HEK293T (cell line): ENCODE measurements at regions not wholly inside any gene's neighbourhood (a gene's known extent, or its start where the extent isn't known, plus 50 kb on each side); places are given as distances from the start of the nearest gene placed in this dataset.

Experiments used
- ARNT ChIP-seq: fragments of 450-650 bp; IDR thresholded peaks from 2 replicates; pipeline ENCODE4 v1.6.1; 2017; ENCODE audit warnings: mild to moderate bottlenecking
- CTBP1 ChIP-seq: fragments of 450-650 bp; IDR thresholded peaks from 2 replicates; pipeline ENCODE4 v1.6.1; 2016; ENCODE audit warnings: borderline replicate concordance
- ELF4 ChIP-seq: fragments of 450-650 bp; IDR thresholded peaks from 2 replicates; pipeline ENCODE4 v1.6.1; 2017; ENCODE audit warnings: antibody characterized with exemption
- FOXA1 ChIP-seq: fragments of 450-650 bp; IDR thresholded peaks from 2 replicates; pipeline ENCODE4 v1.6.1; 2016; ENCODE audit warnings: mild to moderate bottlenecking
- FOXK2 ChIP-seq: fragments of 450-650 bp; IDR thresholded peaks from 2 replicates; pipeline ENCODE4 v1.6.1; 2016; ENCODE audit warnings: mild to moderate bottlenecking
- FOXM1 ChIP-seq: fragments of 450-650 bp; IDR thresholded peaks from 2 replicates; pipeline ENCODE4 v1.6.1; 2017; ENCODE audit warnings: mild to moderate bottlenecking, borderline replicate concordance
- HDGF ChIP-seq: fragments of 450-650 bp; IDR thresholded peaks from 2 replicates; pipeline ENCODE4 v1.6.1; 2017; ENCODE audit warnings: antibody characterized with exemption, borderline replicate concordance
- SUZ12 ChIP-seq: fragments of 450-650 bp; IDR thresholded peaks from 2 replicates; pipeline ENCODE4 v1.6.1; 2016; ENCODE audit warnings: mild to moderate bottlenecking
- TARDBP ChIP-seq: fragments of 450-650 bp; IDR thresholded peaks from 2 replicates; pipeline ENCODE4 v1.6.1; 2016
- ZNF384 ChIP-seq: fragments of 450-650 bp; IDR thresholded peaks from 2 replicates; pipeline ENCODE4 v1.6.1; 2016
- TF ChIP-seq, protein P1 (sequence below): fragments of 450-650 bp; IDR thresholded peaks from 2 replicates; pipeline ENCODE4 v1.6.1; 2016

DNA sequence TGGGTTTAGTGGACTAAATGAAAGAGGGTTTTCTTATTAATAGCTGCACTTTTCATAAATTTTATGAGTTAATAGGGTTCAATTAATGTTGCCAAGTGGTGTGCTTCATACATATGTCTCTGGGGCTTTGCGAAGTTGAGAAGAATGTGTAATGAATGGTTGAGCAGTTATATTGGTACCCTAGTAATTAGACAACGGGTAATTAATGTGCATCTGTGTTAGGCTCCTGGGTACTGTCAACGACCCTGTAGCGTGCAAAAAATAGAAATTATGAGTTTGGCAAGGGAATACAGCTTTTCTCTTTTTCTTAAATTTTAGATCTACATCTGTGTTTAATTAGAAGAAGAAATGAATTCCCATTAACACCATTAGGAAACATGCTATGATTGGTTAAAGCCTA lies 1027.7 kb downstream of the ARAP2 start:
- TF ChIP-seq ZNF384 (no peak), SUZ12 (no peak), ELF4 (no peak), TARDBP (no peak), FOXM1 (no peak), CTBP1 (no peak), ARNT (no peak), FOXA1 (no peak), FOXK2 (no peak), HDGF (no peak)
- TF ChIP-seq, protein P1, sequence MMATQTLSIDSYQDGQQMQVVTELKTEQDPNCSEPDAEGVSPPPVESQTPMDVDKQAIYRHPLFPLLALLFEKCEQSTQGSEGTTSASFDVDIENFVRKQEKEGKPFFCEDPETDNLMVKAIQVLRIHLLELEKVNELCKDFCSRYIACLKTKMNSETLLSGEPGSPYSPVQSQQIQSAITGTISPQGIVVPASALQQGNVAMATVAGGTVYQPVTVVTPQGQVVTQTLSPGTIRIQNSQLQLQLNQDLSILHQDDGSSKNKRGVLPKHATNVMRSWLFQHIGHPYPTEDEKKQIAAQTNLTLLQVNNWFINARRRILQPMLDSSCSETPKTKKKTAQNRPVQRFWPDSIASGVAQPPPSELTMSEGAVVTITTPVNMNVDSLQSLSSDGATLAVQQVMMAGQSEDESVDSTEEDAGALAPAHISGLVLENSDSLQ: no peak
